ENCODE measurements at regions not wholly inside any gene's neighbourhood (a gene's known extent, or its start where the extent isn't known, plus 50 kb on each side); places are given as distances from the start of the nearest gene placed in this dataset.
"Not testable (repeated sequence)": the region's sequence is repeated elsewhere in the genome, so short reads cannot be mapped to it uniquely, and the experiment has no call there.

GRCh38 chr12:131399000-131399399 lies 311.9 kb upstream of the SFSWAP start:
- H3K4me2 ChIP-seq (ENCODE audit: control insufficient read depth, extremely low read depth, insufficient read depth, low read depth, low read length): no peak overlapping the region
- FAIRE-seq (no peak), DNase-seq (ENCODE audit: low read depth, low spot score) (no peak)
- H3K9ac ChIP-seq (ENCODE audit: control insufficient read depth, extremely low read depth, insufficient read depth, low read length): no peak overlapping the region
- H3K4me1 ChIP-seq (ENCODE audit: control insufficient read depth, extremely low read depth, insufficient read depth, low read length): no peaks in the 10 kb centered on the region
- no peak overlapping the region for H3K4me3 ChIP-seq (ENCODE audit: control insufficient read depth in 2 of 3, extremely low read depth in 1 of 3, insufficient read depth in 2 of 3, low read depth in 1 of 3, low read length in 3 of 3)
- H4K20me1 ChIP-seq (ENCODE audit: control insufficient read depth, extremely low read depth, insufficient read depth, low read length): no peaks in the 10 kb centered on the region
- H3K79me2 ChIP-seq (ENCODE audit: control insufficient read depth, insufficient read depth, low read length): no peaks in the 10 kb centered on the region
- TF ChIP-seq, protein P1, sequence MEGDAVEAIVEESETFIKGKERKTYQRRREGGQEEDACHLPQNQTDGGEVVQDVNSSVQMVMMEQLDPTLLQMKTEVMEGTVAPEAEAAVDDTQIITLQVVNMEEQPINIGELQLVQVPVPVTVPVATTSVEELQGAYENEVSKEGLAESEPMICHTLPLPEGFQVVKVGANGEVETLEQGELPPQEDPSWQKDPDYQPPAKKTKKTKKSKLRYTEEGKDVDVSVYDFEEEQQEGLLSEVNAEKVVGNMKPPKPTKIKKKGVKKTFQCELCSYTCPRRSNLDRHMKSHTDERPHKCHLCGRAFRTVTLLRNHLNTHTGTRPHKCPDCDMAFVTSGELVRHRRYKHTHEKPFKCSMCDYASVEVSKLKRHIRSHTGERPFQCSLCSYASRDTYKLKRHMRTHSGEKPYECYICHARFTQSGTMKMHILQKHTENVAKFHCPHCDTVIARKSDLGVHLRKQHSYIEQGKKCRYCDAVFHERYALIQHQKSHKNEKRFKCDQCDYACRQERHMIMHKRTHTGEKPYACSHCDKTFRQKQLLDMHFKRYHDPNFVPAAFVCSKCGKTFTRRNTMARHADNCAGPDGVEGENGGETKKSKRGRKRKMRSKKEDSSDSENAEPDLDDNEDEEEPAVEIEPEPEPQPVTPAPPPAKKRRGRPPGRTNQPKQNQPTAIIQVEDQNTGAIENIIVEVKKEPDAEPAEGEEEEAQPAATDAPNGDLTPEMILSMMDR (optimal IDR thresholded peaks at IDR 0.05 in 1 of 3, IDR thresholded peaks at IDR 0.05 in 1 of 3, conservative IDR thresholded peaks at IDR 0.05 in 1 of 3; ENCODE audit: extremely low read depth in 1 of 3, insufficient read depth in 2 of 3, low read length in 3 of 3): no peak
- H3K9me3 ChIP-seq (ENCODE audit: control insufficient read depth, low read depth, low read length): peaks cover 13% of the 10 kb centered on the region
- dilution Hi-C loops (cut with MboI; ENCODE audit: extremely low pct_ligation_motif_present, low sequenced_read_pairs): no loop called here
- H2AFZ ChIP-seq (ENCODE audit: control insufficient read depth, low read length): no peak overlapping the region
- H3K27ac ChIP-seq (ENCODE audit: control insufficient read depth, insufficient read depth, low read length): no peak overlapping the region
- no peaks in the 10 kb centered on the region for H3K9me1 ChIP-seq (ENCODE audit: control insufficient read depth, extremely low read depth, insufficient read depth, low read length)
- H3K36me3 ChIP-seq (ENCODE audit: control insufficient read depth in 2 of 2, extremely low read depth in 1 of 2, insufficient read depth in 2 of 2, low read length in 2 of 2): no peaks in the 10 kb centered on the region
- H3K27me3 ChIP-seq (ENCODE audit: control insufficient read depth, extremely low read depth, insufficient read depth, low read length): no peaks in the 10 kb centered on the region

DNA sequence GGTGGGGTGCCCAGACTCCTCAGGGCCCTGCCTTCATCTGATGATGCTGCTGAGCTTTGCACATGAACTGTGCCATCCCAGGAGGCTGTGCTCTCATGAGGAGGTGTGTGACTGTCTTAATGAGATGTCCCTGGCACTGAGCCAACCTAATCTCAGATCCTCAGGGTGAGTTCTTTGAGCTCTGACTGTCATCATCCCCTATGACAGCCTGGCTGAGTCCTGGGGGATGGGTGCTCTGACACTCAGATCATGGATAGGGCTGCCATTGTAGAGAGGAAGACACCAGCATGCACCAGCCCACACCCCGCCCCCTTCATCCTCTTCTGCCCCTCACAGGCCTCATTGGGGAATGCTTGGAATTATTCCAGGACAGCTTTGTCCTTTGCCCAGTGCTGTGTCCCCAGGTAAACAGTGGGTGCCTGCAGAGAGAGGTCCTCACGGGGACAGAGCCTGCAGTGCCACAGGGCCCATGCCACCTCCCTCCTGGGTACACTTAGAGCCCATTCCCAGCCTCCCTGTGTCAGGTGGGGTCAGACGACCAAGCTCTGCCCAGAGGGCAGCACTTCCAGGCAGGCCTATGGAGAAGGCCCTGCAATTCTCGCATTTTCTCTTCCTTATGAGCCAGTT lies 310.1 kb upstream of the SFSWAP start:
- H3K36me3 ChIP-seq (ENCODE audit: control insufficient read depth in 2 of 2, extremely low read depth in 1 of 2, insufficient read depth in 2 of 2, low read length in 2 of 2); FAIRE-seq; H2AFZ ChIP-seq (ENCODE audit: control insufficient read depth, low read length); H3K27me3 ChIP-seq (ENCODE audit: control insufficient read depth, extremely low read depth, insufficient read depth, low read length); dilution Hi-C loops (cut with MboI; ENCODE audit: extremely low pct_ligation_motif_present, low sequenced_read_pairs); H3K27ac ChIP-seq (ENCODE audit: control insufficient read depth, insufficient read depth, low read length); H3K9ac ChIP-seq (ENCODE audit: control insufficient read depth, extremely low read depth, insufficient read depth, low read length); H3K4me3 ChIP-seq (ENCODE audit: control insufficient read depth in 2 of 3, extremely low read depth in 1 of 3, insufficient read depth in 2 of 3, low read depth in 1 of 3, low read length in 3 of 3); H4K20me1 ChIP-seq (ENCODE audit: control insufficient read depth, extremely low read depth, insufficient read depth, low read length); H3K9me1 ChIP-seq (ENCODE audit: control insufficient read depth, extremely low read depth, insufficient read depth, low read length); DNase-seq (ENCODE audit: low read depth, low spot score); H3K4me2 ChIP-seq (ENCODE audit: control insufficient read depth, extremely low read depth, insufficient read depth, low read depth, low read length); H3K79me2 ChIP-seq (ENCODE audit: control insufficient read depth, insufficient read depth, low read length); H3K4me1 ChIP-seq (ENCODE audit: control insufficient read depth, extremely low read depth, insufficient read depth, low read length): not testable (repeated sequence)
- peaks cover 12% of the 10 kb centered on the region for H3K9me3 ChIP-seq (ENCODE audit: control insufficient read depth, low read depth, low read length)

DNA sequence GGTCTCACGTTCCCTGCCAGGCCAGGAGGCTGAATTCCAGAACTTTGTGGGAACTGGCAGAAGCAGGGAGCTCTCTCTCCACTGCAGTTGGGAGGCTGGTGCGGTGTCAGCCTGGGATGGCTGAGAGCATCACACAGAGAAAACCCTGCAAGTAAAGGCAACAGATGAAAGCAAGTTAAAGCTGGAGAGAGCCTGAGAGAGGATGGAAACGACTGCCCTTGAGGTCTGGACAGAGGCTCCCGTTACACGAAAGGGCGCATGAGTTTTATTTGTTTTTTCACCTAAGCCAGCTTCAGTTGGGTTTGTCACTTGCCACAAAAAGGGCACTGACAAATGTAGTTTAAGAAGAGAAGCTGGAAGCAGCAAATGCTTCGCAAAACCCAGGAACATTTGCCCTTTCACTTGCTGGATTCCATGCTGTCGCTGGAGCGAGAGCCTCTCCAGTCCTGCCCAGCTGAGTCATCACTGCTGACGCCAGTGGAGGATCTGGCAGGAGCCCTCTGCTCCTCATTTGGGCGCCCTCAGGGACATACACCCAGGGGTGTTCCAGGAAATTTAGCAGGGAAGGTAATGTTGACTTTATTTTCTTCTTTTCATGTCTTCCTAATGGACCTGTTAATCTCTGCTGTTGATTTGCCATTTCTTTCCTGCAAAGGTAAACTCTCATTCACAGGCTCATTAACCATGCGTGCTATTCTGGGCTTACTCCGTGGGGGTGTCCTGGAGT lies 308.8 kb upstream of the SFSWAP start:
- H3K4me3 ChIP-seq (ENCODE audit: control insufficient read depth in 2 of 3, extremely low read depth in 1 of 3, insufficient read depth in 2 of 3, low read depth in 1 of 3, low read length in 3 of 3); H3K9me3 ChIP-seq (ENCODE audit: control insufficient read depth, low read depth, low read length); DNase-seq (ENCODE audit: low read depth, low spot score); H3K9ac ChIP-seq (ENCODE audit: control insufficient read depth, extremely low read depth, insufficient read depth, low read length); H3K36me3 ChIP-seq (ENCODE audit: control insufficient read depth in 2 of 2, extremely low read depth in 1 of 2, insufficient read depth in 2 of 2, low read length in 2 of 2); FAIRE-seq; H3K4me1 ChIP-seq (ENCODE audit: control insufficient read depth, extremely low read depth, insufficient read depth, low read length); H3K79me2 ChIP-seq (ENCODE audit: control insufficient read depth, insufficient read depth, low read length); H3K27me3 ChIP-seq (ENCODE audit: control insufficient read depth, extremely low read depth, insufficient read depth, low read length); H4K20me1 ChIP-seq (ENCODE audit: control insufficient read depth, extremely low read depth, insufficient read depth, low read length); H3K27ac ChIP-seq (ENCODE audit: control insufficient read depth, insufficient read depth, low read length); dilution Hi-C loops (cut with MboI; ENCODE audit: extremely low pct_ligation_motif_present, low sequenced_read_pairs); H2AFZ ChIP-seq (ENCODE audit: control insufficient read depth, low read length); H3K4me2 ChIP-seq (ENCODE audit: control insufficient read depth, extremely low read depth, insufficient read depth, low read depth, low read length); H3K9me1 ChIP-seq (ENCODE audit: control insufficient read depth, extremely low read depth, insufficient read depth, low read length): not testable (repeated sequence)

Measured in keratinocyte (primary cell).